Neural cell (in vitro differentiated cells): ENCODE measurements at regions not wholly inside any gene's neighbourhood (a gene's known extent, or its start where the extent isn't known, plus 50 kb on each side); places are given as distances from the start of the nearest gene placed in this dataset.

Source experiments
- H2AFZ ChIP-seq: fragments of 200-600, 300-800 bp; sonication (generic), shearing (Covaris generic); 2 replicates; pipeline ENCODE4 v1.6.0; 2014; ENCODE audit warnings: low read depth, mild to moderate bottlenecking, antibody characterized with exemption, low read length, moderate library complexity
- H3F3A ChIP-seq: fragments of 200-600 bp; shearing (Covaris generic); 2 replicates; pipeline ENCODE4 v1.6.1; 2016; ENCODE audit warnings: mild to moderate bottlenecking, moderate library complexity, mixed read lengths, antibody characterized with exemption, low read length; ENCODE audit not compliant: insufficient read depth, poor library complexity, severe bottlenecking
- H3K27ac ChIP-seq: fragments of 200-600, 300-800 bp; sonication (generic), shearing (Covaris generic); 2 replicates; pipeline ENCODE4 v1.5.1; 2014; ENCODE audit warnings: mild to moderate bottlenecking, low read length, moderate library complexity
- H3K27me3 ChIP-seq: fragments of 300-800, 200-600 bp; sonication (generic), shearing (Covaris generic); 2 replicates; pipeline ENCODE4 v1.6.0; 2014; ENCODE audit warnings: mild to moderate bottlenecking, low read depth, low read length, moderate library complexity; ENCODE audit not compliant: insufficient read depth
- H3K36me3 ChIP-seq: fragments of 300-800, 200-600 bp; sonication (generic), shearing (Covaris generic); 2 replicates; pipeline ENCODE4 v1.5.1; 2014; ENCODE audit warnings: mild to moderate bottlenecking, antibody characterized with exemption, low read length, moderate library complexity; ENCODE audit not compliant: insufficient read depth
- H3K4me2 ChIP-seq: fragments of 300-800, 200-600 bp; sonication (generic), shearing (Covaris generic); 2 replicates; pipeline ENCODE4 v1.6.0; 2014; ENCODE audit warnings: mild to moderate bottlenecking, low read length
- H3K4me3 ChIP-seq: fragments of 300-800, 200-600 bp; sonication (generic), shearing (Covaris generic); 2 replicates; pipeline ENCODE4 v1.5.1; 2014; ENCODE audit warnings: mild to moderate bottlenecking, low read length, moderate library complexity
- H3K79me2 ChIP-seq: fragments of 200-600 bp; shearing (Covaris generic); replicated peaks from 2 replicates; pipeline ENCODE4 v1.6.0; 2014; ENCODE audit warnings: mild to moderate bottlenecking, low read length, moderate library complexity; ENCODE audit not compliant: insufficient read depth
- H3K9ac ChIP-seq: fragments of 300-800, 200-600 bp; sonication (generic), shearing (Covaris generic); 2 replicates; pipeline ENCODE4 v1.6.1; 2016; ENCODE audit warnings: mild to moderate bottlenecking, low read length, mixed read lengths
- H3K9me2 ChIP-seq: fragments of 200-600 bp; shearing (Covaris generic); 2 replicates; pipeline ENCODE4 v1.6.1; 2016; ENCODE audit warnings: mild to moderate bottlenecking, low read length, mixed read lengths; ENCODE audit not compliant: insufficient read depth
- H3K9me3 ChIP-seq: fragments of 200-600, 300-800 bp; sonication (generic), shearing (Covaris generic); 2 replicates; pipeline ENCODE4 v1.6.1; 2016; ENCODE audit warnings: mild to moderate bottlenecking, mixed run types, low read length, moderate library complexity, mixed read lengths
- H4K20me1 ChIP-seq: fragments of 200-600 bp; shearing (Covaris generic); 2 replicates; pipeline ENCODE4 v1.6.1; 2016; ENCODE audit warnings: mild to moderate bottlenecking, mixed run types; ENCODE audit not compliant: insufficient read depth
- CTCF ChIP-seq: fragments of 450-650 bp; IDR thresholded peaks from 2 replicates; pipeline ENCODE4 v1.5.1; 2014; ENCODE audit warnings: antibody characterized with exemption, mild to moderate bottlenecking, moderate library complexity; ENCODE audit not compliant: poor library complexity, severe bottlenecking
- EP300 ChIP-seq: fragments of 450-650 bp; conservative IDR thresholded peaks from 2 replicates; pipeline ENCODE4 v1.6.1; 2014; ENCODE audit warnings: antibody characterized with exemption, mild to moderate bottlenecking, moderate library complexity; ENCODE audit not compliant: poor library complexity, severe bottlenecking
- EZH2 ChIP-seq: fragments of 200-600, 300-800 bp; shearing (Covaris generic), sonication (generic); IDR thresholded peaks from 2 replicates; pipeline ENCODE4 v1.6.1; 2014; ENCODE audit warnings: antibody characterized with exemption, low read length, borderline replicate concordance, mild to moderate bottlenecking; ENCODE audit not compliant: insufficient read depth, poor library complexity, severe bottlenecking
- MXI1 ChIP-seq: fragments of 450-650 bp; conservative IDR thresholded peaks from 2 replicates; pipeline ENCODE4 v1.6.1; 2014; ENCODE audit warnings: antibody characterized with exemption, mild to moderate bottlenecking; ENCODE audit not compliant: poor library complexity, severe bottlenecking
- POLR2AphosphoS5 ChIP-seq: IDR thresholded peaks from 2 replicates; pipeline ENCODE4 v1.6.1; 2012
- RAD21 ChIP-seq: fragments of 450-650 bp; conservative IDR thresholded peaks from 2 replicates; pipeline ENCODE4 v1.6.1; 2014; ENCODE audit warnings: antibody characterized with exemption, mild to moderate bottlenecking, moderate library complexity
- REST ChIP-seq: IDR thresholded peaks from 2 replicates; pipeline ENCODE4 v1.6.1; 2012; ENCODE audit warnings: borderline replicate concordance
- SMC3 ChIP-seq: fragments of 450-650 bp; conservative IDR thresholded peaks from 2 replicates; pipeline ENCODE4 v1.6.1; 2014; ENCODE audit warnings: antibody characterized with exemption, mild to moderate bottlenecking, moderate library complexity; ENCODE audit not compliant: poor library complexity
- TAF1 ChIP-seq: IDR thresholded peaks from 2 replicates; pipeline ENCODE4 v1.6.1; 2012; ENCODE audit warnings: low read depth

GRCh38 chr18:42222557-42222956 is 267.5 kb downstream of the PIK3C3 start:
- Histone ChIP-seq H3K9me3 (no peaks in the 10 kb centered on the region), H2AFZ (no peak overlapping the region), H3F3A (no peaks in the 10 kb centered on the region), H3K4me3 (no peak overlapping the region), H3K27me3 (no peaks in the 10 kb centered on the region), H3K79me2 (no peaks in the 10 kb centered on the region), H3K9me2 (no peaks in the 10 kb centered on the region), H3K4me2 (no peak overlapping the region), H3K27ac (no peak overlapping the region), H3K36me3 (no peaks in the 10 kb centered on the region), H4K20me1 (no peaks in the 10 kb centered on the region), H3K9ac (no peak overlapping the region)
- TF ChIP-seq EZH2: no peak
- no peak for TF ChIP-seq EP300
- TF ChIP-seq POLR2AphosphoS5: no peak
- TF ChIP-seq MXI1: no peak
- no peak for TF ChIP-seq CTCF
- no peak for TF ChIP-seq SMC3
- no peak for TF ChIP-seq TAF1
- no peak for TF ChIP-seq RAD21
- TF ChIP-seq REST: no peak

- H4K20me1 ChIP-seq: no peaks in the 10 kb centered on the region
- H3K9me3 ChIP-seq: no peaks in the 10 kb centered on the region
- TF ChIP-seq SMC3 (no peak), REST (no peak), MXI1 (no peak)
- no peak overlapping the region for H2AFZ ChIP-seq
- H3K9ac ChIP-seq: no peak overlapping the region
- no peaks in the 10 kb centered on the region for H3F3A ChIP-seq
- no peaks in the 10 kb centered on the region for H3K27me3 ChIP-seq
- H3K4me3 ChIP-seq: no peak overlapping the region
- no peaks in the 10 kb centered on the region for H3K79me2 ChIP-seq
- no peaks in the 10 kb centered on the region for H3K36me3 ChIP-seq
- no peak overlapping the region for H3K27ac ChIP-seq
- no peaks in the 10 kb centered on the region for H3K9me2 ChIP-seq
- H3K4me2 ChIP-seq: no peak overlapping the region
Measured at GRCh38 chr18:42228581-42228980, 273.5 kb downstream of the PIK3C3 start.
